Neural crest cell (in vitro differentiated cells): ENCODE measurements at regions not wholly inside any gene's neighbourhood (a gene's known extent, or its start where the extent isn't known, plus 50 kb on each side); places are given as distances from the start of the nearest gene placed in this dataset.

Experiments
- DNase-seq: peaks from one replicate; pipeline ENCODE4 v3.0.0; 2021; ENCODE audit warnings: low read depth, mixed read lengths, low spot score
- H3K27ac Mint-ChIP-seq: one replicate; pipeline ENCODE4 v1.8.0; 2021; ENCODE audit warnings: mild to moderate bottlenecking, mixed read lengths; ENCODE audit not compliant: unreplicated experiment
- H3K27me3 Mint-ChIP-seq: 2 replicates; pipeline ENCODE4 v1.8.0; 2021; ENCODE audit warnings: low read depth, mild to moderate bottlenecking, mixed read lengths
- H3K36me3 Mint-ChIP-seq: 2 replicates; pipeline ENCODE4 v1.8.0; 2021; ENCODE audit warnings: low read depth, mild to moderate bottlenecking, mixed read lengths
- H3K4me1 Mint-ChIP-seq: 2 replicates; pipeline ENCODE4 v1.8.0; 2021; ENCODE audit warnings: mixed read lengths
- H3K4me3 Mint-ChIP-seq: one replicate; pipeline ENCODE4 v1.8.0; 2021; ENCODE audit warnings: mild to moderate bottlenecking, mixed read lengths
- H3K9me3 Mint-ChIP-seq: 2 replicates; pipeline ENCODE4 v1.8.0; 2021; ENCODE audit warnings: mixed read lengths
- TF ChIP-seq, protein P1 (sequence below): fragments of 200-600 bp; sonication (generic); conservative IDR thresholded peaks from 2 replicates; pipeline ENCODE4 v1.5.0; 2021; ENCODE audit warnings: antibody characterized with exemption, mild to moderate bottlenecking

- H3K4me1 Mint-ChIP-seq, result no peaks in the 10 kb centered on the region
- H3K4me3 Mint-ChIP-seq, result no peak overlapping the region
- H3K27ac Mint-ChIP-seq, result no peak overlapping the region
- no peak for DNase-seq
- peaks cover 9% of the 10 kb centered on the region for H3K9me3 Mint-ChIP-seq
- H3K27me3 Mint-ChIP-seq, result no peaks in the 10 kb centered on the region
- H3K36me3 Mint-ChIP-seq, result no peaks in the 10 kb centered on the region
- TF ChIP-seq, protein P1, sequence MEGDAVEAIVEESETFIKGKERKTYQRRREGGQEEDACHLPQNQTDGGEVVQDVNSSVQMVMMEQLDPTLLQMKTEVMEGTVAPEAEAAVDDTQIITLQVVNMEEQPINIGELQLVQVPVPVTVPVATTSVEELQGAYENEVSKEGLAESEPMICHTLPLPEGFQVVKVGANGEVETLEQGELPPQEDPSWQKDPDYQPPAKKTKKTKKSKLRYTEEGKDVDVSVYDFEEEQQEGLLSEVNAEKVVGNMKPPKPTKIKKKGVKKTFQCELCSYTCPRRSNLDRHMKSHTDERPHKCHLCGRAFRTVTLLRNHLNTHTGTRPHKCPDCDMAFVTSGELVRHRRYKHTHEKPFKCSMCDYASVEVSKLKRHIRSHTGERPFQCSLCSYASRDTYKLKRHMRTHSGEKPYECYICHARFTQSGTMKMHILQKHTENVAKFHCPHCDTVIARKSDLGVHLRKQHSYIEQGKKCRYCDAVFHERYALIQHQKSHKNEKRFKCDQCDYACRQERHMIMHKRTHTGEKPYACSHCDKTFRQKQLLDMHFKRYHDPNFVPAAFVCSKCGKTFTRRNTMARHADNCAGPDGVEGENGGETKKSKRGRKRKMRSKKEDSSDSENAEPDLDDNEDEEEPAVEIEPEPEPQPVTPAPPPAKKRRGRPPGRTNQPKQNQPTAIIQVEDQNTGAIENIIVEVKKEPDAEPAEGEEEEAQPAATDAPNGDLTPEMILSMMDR, result no peak
Measured at GRCh38 chrX:12011075-12011474, 127.2 kb upstream of the FRMPD4 start.

DNA sequence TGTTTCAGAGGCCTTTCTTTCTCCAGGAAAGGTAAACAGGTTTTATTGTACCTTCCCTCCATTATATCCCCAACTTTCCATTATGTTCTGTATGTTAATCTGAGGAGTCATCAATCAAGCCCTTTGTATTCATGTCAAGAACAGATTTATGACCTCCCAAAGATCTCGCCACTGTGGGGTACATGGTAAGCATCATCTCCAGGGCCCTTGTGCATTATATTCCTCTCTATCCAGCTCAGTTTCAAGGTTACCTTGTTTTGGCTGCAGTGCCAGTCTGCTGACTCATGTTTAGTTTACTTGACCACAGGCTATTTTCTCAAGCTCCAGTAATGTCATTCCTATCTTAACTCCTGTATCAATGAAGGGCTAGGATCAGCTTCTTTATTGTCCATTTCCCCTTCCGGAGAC lies 125.1 kb upstream of the FRMPD4 start:
- H3K36me3 Mint-ChIP-seq, result no peaks in the 10 kb centered on the region
- H3K4me3 Mint-ChIP-seq, result no peak overlapping the region

GRCh38 chrX:12021698-12022097 lies 116.6 kb upstream of the FRMPD4 start:
- no peaks in the 10 kb centered on the region for H3K4me1 Mint-ChIP-seq
- no peaks in the 10 kb centered on the region for H3K36me3 Mint-ChIP-seq
- H3K27me3 Mint-ChIP-seq, result no peaks in the 10 kb centered on the region
- no peak overlapping the region for H3K4me3 Mint-ChIP-seq
- TF ChIP-seq, protein P1, result no peak
- H3K27ac Mint-ChIP-seq, result no peak overlapping the region
- DNase-seq, result no peak
- peaks cover 3% of the 10 kb centered on the region for H3K9me3 Mint-ChIP-seq

More for the DNA sequence above, 125.1 kb upstream of the FRMPD4 start:
- H3K27me3 Mint-ChIP-seq, result no peaks in the 10 kb centered on the region
- no peaks in the 10 kb centered on the region for H3K4me1 Mint-ChIP-seq
- TF ChIP-seq, protein P1, result no peak
- peaks cover 6% of the 10 kb centered on the region for H3K9me3 Mint-ChIP-seq
- DNase-seq, result no peak
- H3K27ac Mint-ChIP-seq, result no peak overlapping the region

- H3K9me3 Mint-ChIP-seq, result peaks cover 5% of the 10 kb centered on the region
Measured at GRCh38 chrX:12026481-12026880, 111.8 kb upstream of the FRMPD4 start.

DNA sequence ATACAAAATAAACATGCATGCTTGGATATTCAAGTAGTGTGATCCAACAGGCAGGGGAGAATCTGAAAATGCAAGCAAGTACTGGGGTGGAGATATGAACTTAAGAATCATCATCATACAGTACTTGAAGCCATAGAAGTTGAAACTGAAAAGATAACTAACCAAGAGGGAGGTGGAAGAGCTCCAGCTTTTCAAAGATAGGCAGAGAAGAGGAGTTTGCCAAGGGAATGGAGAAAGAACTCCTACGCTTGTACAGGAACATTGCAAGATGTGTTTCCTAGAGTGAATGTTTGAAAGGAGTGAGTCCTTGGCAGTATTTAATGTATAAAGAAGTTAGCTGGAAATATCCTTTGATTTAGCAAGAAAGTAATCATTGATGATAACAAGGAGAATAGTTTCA lies 106.2 kb upstream of the FRMPD4 start:
- H3K27ac Mint-ChIP-seq, result no peak overlapping the region
- H3K9me3 Mint-ChIP-seq, result no peaks in the 10 kb centered on the region
- no peak overlapping the region for H3K4me3 Mint-ChIP-seq
- H3K4me1 Mint-ChIP-seq, result no peaks in the 10 kb centered on the region
- no peak for DNase-seq
- no peaks in the 10 kb centered on the region for H3K27me3 Mint-ChIP-seq
- TF ChIP-seq, protein P1, result no peak
- H3K36me3 Mint-ChIP-seq, result no peaks in the 10 kb centered on the region

More at GRCh38 chrX:12026481-12026880, 111.8 kb upstream of the FRMPD4 start:
- no peak for DNase-seq
- Mint-ChIP-seq H3K4me1 (no peaks in the 10 kb centered on the region), H3K27ac (no peak overlapping the region), H3K27me3 (no peaks in the 10 kb centered on the region), H3K4me3 (no peak overlapping the region), H3K36me3 (no peaks in the 10 kb centered on the region)
- TF ChIP-seq, protein P1, result no peak

DNA sequence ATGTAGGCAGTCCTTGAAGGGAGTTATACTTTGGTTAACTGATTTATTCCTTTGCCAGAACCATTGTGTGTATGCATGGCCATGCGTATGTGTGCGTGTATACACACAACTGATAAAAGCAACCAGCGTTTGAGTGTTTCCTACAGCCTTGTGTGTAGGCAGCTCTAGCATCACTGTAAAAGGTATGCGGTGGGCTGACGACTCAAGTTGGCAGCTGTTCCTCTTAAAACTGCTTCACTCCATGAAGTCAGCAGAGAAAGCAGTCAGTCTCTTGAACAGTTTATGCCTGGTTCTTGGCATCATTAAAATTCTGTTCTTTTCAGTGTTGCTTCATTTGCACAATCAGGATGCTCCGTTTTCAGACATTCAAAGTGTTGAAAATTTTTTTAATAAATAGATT lies 103.5 kb upstream of the FRMPD4 start:
- TF ChIP-seq, protein P1, result no peak
- DNase-seq, result no peak
- Mint-ChIP-seq H3K36me3 (no peaks in the 10 kb centered on the region), H3K4me1 (no peaks in the 10 kb centered on the region), H3K9me3 (no peaks in the 10 kb centered on the region), H3K27ac (no peak overlapping the region), H3K27me3 (no peaks in the 10 kb centered on the region), H3K4me3 (no peak overlapping the region)
